OCI-LY3 (cell line): ENCODE measurements at regions not wholly inside any gene's neighbourhood (a gene's known extent, or its start where the extent isn't known, plus 50 kb on each side); places are given as distances from the start of the nearest gene placed in this dataset.

Source experiments
- H2AFZ ChIP-seq: fragments of 200-600, 300-600 bp; shearing (Covaris generic); 2 replicates; pipeline ENCODE4 v1.6.0; 2014; ENCODE audit warnings: antibody characterized with exemption, low read depth, low read length
- H3K27ac ChIP-seq: fragments of 200-600, 300-600 bp; sonication (generic); 2 replicates; pipeline ENCODE4 v1.5.1; 2014; ENCODE audit warnings: mild to moderate bottlenecking, low read length, moderate library complexity, mixed read lengths
- H3K27me3 ChIP-seq: fragments of 200-600, 300-600 bp; sonication (generic); 2 replicates; pipeline ENCODE4 v1.6.1; 2014; ENCODE audit warnings: low read depth, low read length, mixed read lengths
- H3K36me3 ChIP-seq: fragments of 200-600, 300-600 bp; sonication (generic); replicated peaks from 2 replicates; pipeline ENCODE3; 2014; ENCODE audit warnings: low read depth, low read length, mixed read lengths
- H3K4me1 ChIP-seq: fragments of 300-600, 200-600 bp; sonication (generic); 2 replicates; pipeline ENCODE4 v1.6.1; 2014; ENCODE audit warnings: low read length, mixed read lengths
- H3K4me2 ChIP-seq: fragments of 200-600, 300-600 bp; sonication (generic); 2 replicates; pipeline ENCODE4 v1.6.1; 2014; ENCODE audit warnings: low read length, mixed read lengths
- H3K4me3 ChIP-seq: fragments of 300-600, 200-600 bp; sonication (generic); 2 replicates; pipeline ENCODE4 v1.5.1; 2014; ENCODE audit warnings: antibody characterized with exemption, mild to moderate bottlenecking, low read length, moderate library complexity
- H3K79me2 ChIP-seq: fragments of 300-600, 200-600 bp; shearing (Covaris generic); 2 replicates; pipeline ENCODE4 v1.6.1; 2014; ENCODE audit warnings: mild to moderate bottlenecking, low read length, mixed read lengths
- H3K9ac ChIP-seq: fragments of 300-600, 200-600 bp; shearing (Covaris generic); 2 replicates; pipeline ENCODE4 v1.6.0; 2014; ENCODE audit warnings: mild to moderate bottlenecking, low read length, moderate library complexity
- H3K9me3 ChIP-seq: fragments of 200-600, 300-600 bp; shearing (Covaris generic); 2 replicates; pipeline ENCODE4 v1.6.1; 2014; ENCODE audit warnings: low read length, mixed read lengths; ENCODE audit not compliant: insufficient read depth
- H4K20me1 ChIP-seq: fragments of 200-600, 300-600 bp; sonication (generic); 2 replicates; pipeline ENCODE4 v1.6.1; 2016; ENCODE audit warnings: low read length, mixed read lengths; ENCODE audit not compliant: insufficient read depth
- CTCF ChIP-seq: fragments of 200-600, 300-600 bp; sonication (generic); IDR thresholded peaks from 2 replicates; pipeline ENCODE4 v1.5.1; 2014; ENCODE audit warnings: antibody characterized with exemption, low read length, low read depth
- EZH2phosphoT487 ChIP-seq: fragments of 200-600 bp; shearing (Covaris generic); IDR thresholded peaks from 2 replicates; pipeline ENCODE4 v1.6.1; 2018; ENCODE audit warnings: antibody characterized with exemption, mixed run types, low read depth

- TF ChIP-seq EZH2phosphoT487 (no peak), CTCF (no peak)
- Histone ChIP-seq H3K79me2 (no peaks in the 10 kb centered on the region), H3K36me3 (no peaks in the 10 kb centered on the region), H3K9me3 (no peaks in the 10 kb centered on the region), H3K9ac (no peak overlapping the region), H4K20me1 (no peaks in the 10 kb centered on the region), H3K4me3 (no peak overlapping the region), H3K4me1 (no peaks in the 10 kb centered on the region), H3K4me2 (no peak overlapping the region), H2AFZ (no peak overlapping the region), H3K27me3 (no peaks in the 10 kb centered on the region), H3K27ac (no peak overlapping the region)
Observed at GRCh38 chr21:31609081-31609480, 50.4 kb upstream of the SOD1 start.

GRCh38 chr21:31607791-31608190 lies 51.7 kb upstream of the SOD1 start:
- Histone ChIP-seq H3K79me2 (no peaks in the 10 kb centered on the region), H3K4me1 (no peaks in the 10 kb centered on the region), H3K36me3 (no peaks in the 10 kb centered on the region), H3K4me2 (no peak overlapping the region), H3K9me3 (no peaks in the 10 kb centered on the region), H3K27me3 (no peaks in the 10 kb centered on the region), H3K27ac (no peak overlapping the region), H3K9ac (no peak overlapping the region), H4K20me1 (no peaks in the 10 kb centered on the region), H2AFZ (no peak overlapping the region), H3K4me3 (no peak overlapping the region)
- TF ChIP-seq EZH2phosphoT487 (no peak), CTCF (no peak)

GRCh38 chr21:31606081-31606874 lies 53.2 kb upstream of the SOD1 start:
- no peaks in the 10 kb centered on the region for H3K4me1 ChIP-seq
- TF ChIP-seq EZH2phosphoT487 (no peak), CTCF (no peak)
- H3K36me3 ChIP-seq = no peaks in the 10 kb centered on the region
- H3K9me3 ChIP-seq = no peaks in the 10 kb centered on the region
- H3K4me3 ChIP-seq = no peak overlapping the region
- no peak overlapping the region for H3K27ac ChIP-seq
- H3K4me2 ChIP-seq = no peak overlapping the region
- H3K9ac ChIP-seq = no peak overlapping the region
- H3K79me2 ChIP-seq = no peaks in the 10 kb centered on the region
- H2AFZ ChIP-seq = no peak overlapping the region
- H4K20me1 ChIP-seq = no peaks in the 10 kb centered on the region
- H3K27me3 ChIP-seq = no peaks in the 10 kb centered on the region

- H3K4me3 ChIP-seq = no peak overlapping the region
- no peaks in the 10 kb centered on the region for H3K9me3 ChIP-seq
- H3K79me2 ChIP-seq = no peaks in the 10 kb centered on the region
- no peak overlapping the region for H3K4me2 ChIP-seq
- H3K27me3 ChIP-seq = no peaks in the 10 kb centered on the region
- TF ChIP-seq EZH2phosphoT487 (no peak), CTCF (peak; percentile 81)
- no peaks in the 10 kb centered on the region for H3K4me1 ChIP-seq
- H3K9ac ChIP-seq = no peak overlapping the region
- no peak overlapping the region for H2AFZ ChIP-seq
- H3K36me3 ChIP-seq = no peaks in the 10 kb centered on the region
- no peaks in the 10 kb centered on the region for H4K20me1 ChIP-seq
- H3K27ac ChIP-seq = no peak overlapping the region
Observed at GRCh38 chr21:31604591-31605190, 54.8 kb upstream of the SOD1 start.
